HEK293T (cell line): ENCODE measurements at regions not wholly inside any gene's neighbourhood (a gene's known extent, or its start where the extent isn't known, plus 50 kb on each side); places are given as distances from the start of the nearest gene placed in this dataset.

Source experiments
- ARNT ChIP-seq: fragments of 450-650 bp; IDR thresholded peaks from 2 replicates; pipeline ENCODE4 v1.6.1; 2017; ENCODE audit warnings: mild to moderate bottlenecking
- BHLHE40 ChIP-seq: fragments of 450-650 bp; IDR thresholded peaks from 2 replicates; pipeline ENCODE4 v1.6.1; 2016; ENCODE audit warnings: mild to moderate bottlenecking, moderate library complexity, borderline replicate concordance
- CTBP1 ChIP-seq: fragments of 450-650 bp; IDR thresholded peaks from 2 replicates; pipeline ENCODE4 v1.6.1; 2016; ENCODE audit warnings: borderline replicate concordance
- ELF4 ChIP-seq: fragments of 450-650 bp; IDR thresholded peaks from 2 replicates; pipeline ENCODE4 v1.6.1; 2017; ENCODE audit warnings: antibody characterized with exemption
- FOXK2 ChIP-seq: fragments of 450-650 bp; IDR thresholded peaks from 2 replicates; pipeline ENCODE4 v1.6.1; 2016; ENCODE audit warnings: mild to moderate bottlenecking
- FOXM1 ChIP-seq: fragments of 450-650 bp; IDR thresholded peaks from 2 replicates; pipeline ENCODE4 v1.6.1; 2017; ENCODE audit warnings: mild to moderate bottlenecking, borderline replicate concordance
- L3MBTL2 ChIP-seq: fragments of 450-650 bp; conservative IDR thresholded peaks from 2 replicates; pipeline ENCODE4 v1.6.1; 2016; ENCODE audit warnings: mild to moderate bottlenecking
- PKNOX1 ChIP-seq: fragments of 450-650 bp; IDR thresholded peaks from 2 replicates; pipeline ENCODE4 v1.6.1; 2016
- SP1 ChIP-seq: fragments of 450-650 bp; IDR thresholded peaks from 2 replicates; pipeline ENCODE4 v1.6.1; 2017
- SUZ12 ChIP-seq: fragments of 450-650 bp; IDR thresholded peaks from 2 replicates; pipeline ENCODE4 v1.6.1; 2016; ENCODE audit warnings: mild to moderate bottlenecking
- TARDBP ChIP-seq: fragments of 450-650 bp; IDR thresholded peaks from 2 replicates; pipeline ENCODE4 v1.6.1; 2016
- ZNF384 ChIP-seq: fragments of 450-650 bp; IDR thresholded peaks from 2 replicates; pipeline ENCODE4 v1.6.1; 2016

- no peak for TF ChIP-seq SUZ12
- no peak for TF ChIP-seq ELF4
- no peak for TF ChIP-seq PKNOX1
- no peak for TF ChIP-seq SP1
- no peak for TF ChIP-seq ZNF384
- TF ChIP-seq FOXM1 = no peak
- TF ChIP-seq TARDBP = 0 out of 2 replicates have a peak, but pooled peaks have one; percentile 23
- no peak for TF ChIP-seq ARNT
- no peak for TF ChIP-seq BHLHE40
- TF ChIP-seq FOXK2 = no peak
- TF ChIP-seq CTBP1 = no peak
- no peak for TF ChIP-seq L3MBTL2
Observed at GRCh38 chr13:84470528-84470927, 588.3 kb upstream of the SLITRK1 start.
